Esophagus squamous epithelium (tissue), 4 donors: ENCODE measurements at regions not wholly inside any gene's neighbourhood (a gene's known extent, or its start where the extent isn't known, plus 50 kb on each side); places are given as distances from the start of the nearest gene placed in this dataset.

ENCODE experiments used
- CTCF ChIP-seq, 6 experiments: fragments of 450-650 bp in 4 of 6; fragments of 200-600 bp in 2 of 6; sonication (generic) in 2 of 6; IDR thresholded peaks; one replicate each; pipeline ENCODE4 v1.5.1; 2016 to 2019; ENCODE audit warnings: antibody characterized with exemption in 6 of 6, mild to moderate bottlenecking in 4 of 6, moderate library complexity in 4 of 6
- POLR2A ChIP-seq, 4 donors: fragments of 450-650 bp; IDR thresholded peaks; one replicate each; pipeline ENCODE4 v1.6.1; 2017; ENCODE audit warnings: antibody characterized with exemption in 4 of 4, mild to moderate bottlenecking in 4 of 4, moderate library complexity in 3 of 4

DNA sequence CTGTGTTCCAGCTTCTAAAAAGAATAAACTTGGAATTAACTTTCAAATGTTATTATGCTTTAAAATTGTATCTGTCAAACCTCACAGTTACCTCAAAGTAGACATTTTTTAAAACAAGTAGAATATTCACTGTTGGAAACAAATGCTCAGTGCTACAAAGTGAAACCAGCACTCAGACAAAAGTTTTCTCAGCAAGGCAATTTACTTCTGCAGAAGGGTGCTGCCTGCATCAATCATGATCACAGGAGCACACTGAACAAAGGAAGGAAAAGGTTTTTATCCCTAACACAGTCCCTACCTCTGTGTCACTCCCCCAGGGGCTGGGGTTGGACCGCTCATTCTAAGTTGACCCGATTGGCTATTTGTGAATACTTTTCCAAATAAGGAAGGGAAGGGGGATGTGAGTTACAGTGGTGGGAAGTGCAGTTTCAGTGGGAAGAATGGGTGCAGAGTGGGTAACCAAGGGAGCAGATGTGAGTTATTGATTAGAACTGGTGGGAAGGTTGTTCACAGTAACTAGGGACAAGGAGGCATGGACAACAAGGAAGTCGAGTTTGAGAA is 63.0 kb upstream of the CDK20 start:
- TF ChIP-seq POLR2A (IDR thresholded peaks at IDR 0.05) (no peak), CTCF (IDR thresholded peaks at IDR 0.05) (no peak)
